Fibroblast of pulmonary artery (primary cell): ENCODE measurements at regions not wholly inside any gene's neighbourhood (a gene's known extent, or its start where the extent isn't known, plus 50 kb on each side); places are given as distances from the start of the nearest gene placed in this dataset.

ENCODE experiments used
- DNase-seq: peaks from one replicate; pipeline ENCODE4 v3.0.0-alpha.2; 2010; ENCODE audit warnings: low read depth
- H3K4me3 ChIP-seq: replicated peaks from 2 replicates; pipeline ENCODE4 v1.5.1; 2011; ENCODE audit warnings: low read depth, mild to moderate bottlenecking, control low read depth, low read length, moderate library complexity
- CTCF ChIP-seq: IDR thresholded peaks from 2 replicates; pipeline ENCODE4 v1.5.1; 2011; ENCODE audit warnings: mild to moderate bottlenecking, control low read depth, low read length, inconsistent platforms; ENCODE audit errors: missing control alignments

GRCh38 chr4:111043286-111043685 is 420.4 kb upstream of the PITX2 start:
- no peak for TF ChIP-seq CTCF
- no peak for DNase-seq
- H3K4me3 ChIP-seq: no peak overlapping the region

GRCh38 chr4:111045992-111046391 is 423.1 kb upstream of the PITX2 start:
- H3K4me3 ChIP-seq: no peak overlapping the region
- no peak for TF ChIP-seq CTCF
- no peak for DNase-seq

- no peak for TF ChIP-seq CTCF
- no peak for DNase-seq
- no peak overlapping the region for H3K4me3 ChIP-seq
Measured at GRCh38 chr4:111046811-111047210, 423.9 kb upstream of the PITX2 start.

GRCh38 chr4:111048316-111048715 is 425.4 kb upstream of the PITX2 start:
- no peak overlapping the region for H3K4me3 ChIP-seq
- DNase-seq: no peak
- no peak for TF ChIP-seq CTCF

GRCh38 chr4:111064342-111064993 is 441.6 kb upstream of the PITX2 start:
- no peak overlapping the region for H3K4me3 ChIP-seq
- no peak for TF ChIP-seq CTCF
- DNase-seq: peak; percentile 14

GRCh38 chr4:111066001-111066400 is 443.1 kb upstream of the PITX2 start:
- no peak for DNase-seq
- H3K4me3 ChIP-seq: no peak overlapping the region
- TF ChIP-seq CTCF: no peak

- DNase-seq: no peak
Measured at GRCh38 chr4:111066447-111066846, 443.6 kb upstream of the PITX2 start.

More at GRCh38 chr4:111066447-111066846, 443.6 kb upstream of the PITX2 start:
- TF ChIP-seq CTCF: no peak
- no peak overlapping the region for H3K4me3 ChIP-seq
